Fibroblast of villous mesenchyme (primary cell): ENCODE measurements at regions not wholly inside any gene's neighbourhood (a gene's known extent, or its start where the extent isn't known, plus 50 kb on each side); places are given as distances from the start of the nearest gene placed in this dataset.

Experiments
- DNase-seq: peaks from one replicate; pipeline ENCODE4 v3.0.0-alpha.2; 2010; ENCODE audit warnings: low read depth
- H3K4me3 ChIP-seq: 2 replicates; pipeline ENCODE4 v1.5.1; 2011; ENCODE audit warnings: low read depth, mild to moderate bottlenecking, low read length
- CTCF ChIP-seq: IDR thresholded peaks from 2 replicates; pipeline ENCODE4 v1.5.1; 2012; ENCODE audit warnings: low read depth, mild to moderate bottlenecking, low read length; ENCODE audit not compliant: insufficient read depth

- no peak for TF ChIP-seq CTCF
- no peak for DNase-seq
- no peak overlapping the region for H3K4me3 ChIP-seq
Measured at GRCh38 chr14:98545181-98545580, 726.8 kb downstream of the BCL11B start.

GRCh38 chr14:98548071-98548686 is 723.8 kb downstream of the BCL11B start:
- no peak for DNase-seq
- H3K4me3 ChIP-seq = no peak overlapping the region
- no peak for TF ChIP-seq CTCF

GRCh38 chr14:98551028-98551427 is 721.0 kb downstream of the BCL11B start:
- no peak overlapping the region for H3K4me3 ChIP-seq
- DNase-seq = no peak
- TF ChIP-seq CTCF = no peak

- TF ChIP-seq CTCF = no peak
- no peak overlapping the region for H3K4me3 ChIP-seq
- no peak for DNase-seq
Measured at GRCh38 chr14:98555440-98555839, 716.6 kb downstream of the BCL11B start.

GRCh38 chr14:98564006-98564405 is 708.0 kb downstream of the BCL11B start:
- TF ChIP-seq CTCF = no peak
- H3K4me3 ChIP-seq = no peak overlapping the region
- no peak for DNase-seq

- no peak for DNase-seq
- TF ChIP-seq CTCF = no peak
Measured at GRCh38 chr14:98564541-98564940, 707.5 kb downstream of the BCL11B start.

GRCh38 chr14:98571104-98571503 is 700.9 kb downstream of the BCL11B start:
- DNase-seq = no peak
- H3K4me3 ChIP-seq = no peak overlapping the region
- TF ChIP-seq CTCF = no peak

More at GRCh38 chr14:98564541-98564940, 707.5 kb downstream of the BCL11B start:
- no peak overlapping the region for H3K4me3 ChIP-seq
